NCI-H748 treated with DMSO at 0.1 percent for 48 hours (cell line): ENCODE measurements at regions not wholly inside any gene's neighbourhood (a gene's known extent, or its start where the extent isn't known, plus 50 kb on each side); places are given as distances from the start of the nearest gene placed in this dataset.
A peak's percentile ranks its signal among the peaks of the same experiment; 100 is the strongest.
"Not testable (repeated sequence)": the region's sequence is repeated elsewhere in the genome, so short reads cannot be mapped to it uniquely, and the experiment has no call there.

Experiments
- DNase-seq: peaks from one replicate; lab custom pipeline; 2025; lab: John Stamatoyannopoulos, UW

DNA sequence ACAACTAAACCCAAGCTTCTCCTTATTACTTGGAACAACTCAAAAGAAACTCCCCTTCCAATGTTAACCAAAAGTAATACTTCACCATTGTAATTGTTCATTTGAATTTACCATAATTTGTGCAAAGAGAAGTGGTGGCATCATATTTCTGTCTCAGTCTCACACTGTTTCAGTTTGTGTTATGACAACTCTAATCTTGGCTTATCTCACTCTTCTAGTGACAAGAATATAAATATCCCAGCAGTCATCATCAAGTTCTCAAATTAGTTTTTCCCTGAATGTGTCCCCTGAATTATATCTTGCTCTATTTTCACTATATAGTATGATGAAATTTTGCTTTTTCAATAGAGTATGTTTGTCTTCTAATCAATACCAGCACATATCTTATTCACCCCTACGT is 681.4 kb upstream of the PRR20A start:
- DNase-seq, result no peak

DNA sequence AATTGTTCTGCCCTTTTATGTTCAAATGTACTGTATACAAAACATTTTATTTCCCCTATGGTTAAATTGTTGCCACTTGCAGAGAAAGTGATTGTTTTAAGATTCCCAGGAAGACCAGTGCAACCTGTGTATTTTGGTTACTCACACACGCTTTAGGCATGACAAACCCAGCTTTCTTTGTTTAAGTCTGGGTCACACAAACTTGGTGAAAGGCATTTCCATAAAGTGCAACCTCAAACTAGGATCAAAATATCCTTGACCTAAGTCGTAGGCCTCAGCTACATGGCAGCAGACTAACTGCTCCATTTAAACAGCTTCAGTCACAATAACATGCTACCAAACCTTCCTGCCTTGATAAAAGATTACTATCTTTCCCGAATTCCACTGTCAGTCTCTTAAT is 639.0 kb upstream of the PRR20A start:
- no peak for DNase-seq

DNA sequence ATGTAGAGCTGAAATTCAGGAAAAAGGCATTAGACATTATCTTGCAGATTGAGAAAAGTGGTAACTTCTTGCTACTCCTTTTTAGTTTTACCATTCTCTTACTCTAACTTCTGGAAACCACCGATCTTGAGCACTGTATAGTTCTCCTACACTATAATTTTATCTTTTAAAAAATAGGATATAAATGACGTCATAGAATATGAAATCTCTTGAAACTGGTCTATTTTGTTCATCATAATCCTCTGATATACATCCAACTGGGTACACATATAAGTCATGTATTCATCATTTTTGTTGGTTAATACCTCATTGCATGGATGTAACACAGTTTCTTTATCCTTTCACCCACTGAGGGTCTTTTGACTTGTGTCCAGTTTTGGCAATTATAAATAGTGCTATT is 629.9 kb upstream of the PRR20A start:
- DNase-seq, result no peak

DNA sequence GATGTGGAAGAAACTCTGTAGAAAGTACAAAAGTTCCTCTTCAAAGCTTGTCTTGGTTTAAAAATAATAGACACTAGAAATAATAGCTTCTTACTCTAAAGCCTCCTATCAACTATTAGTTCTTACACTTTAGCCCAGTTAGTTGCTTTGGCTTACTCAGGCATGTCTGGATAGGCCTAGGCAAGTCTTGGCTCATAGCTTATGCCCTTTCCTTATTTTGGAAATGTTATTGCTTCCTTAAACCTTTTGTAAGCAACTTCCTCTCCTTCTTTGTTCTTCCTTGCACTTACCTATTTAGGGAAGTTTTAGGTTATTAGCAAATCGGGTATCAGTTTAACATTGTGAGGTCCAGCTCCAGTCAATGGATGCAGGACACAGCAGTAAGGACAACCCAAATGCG is 628.4 kb upstream of the PRR20A start:
- DNase-seq, result not testable (repeated sequence)

DNA sequence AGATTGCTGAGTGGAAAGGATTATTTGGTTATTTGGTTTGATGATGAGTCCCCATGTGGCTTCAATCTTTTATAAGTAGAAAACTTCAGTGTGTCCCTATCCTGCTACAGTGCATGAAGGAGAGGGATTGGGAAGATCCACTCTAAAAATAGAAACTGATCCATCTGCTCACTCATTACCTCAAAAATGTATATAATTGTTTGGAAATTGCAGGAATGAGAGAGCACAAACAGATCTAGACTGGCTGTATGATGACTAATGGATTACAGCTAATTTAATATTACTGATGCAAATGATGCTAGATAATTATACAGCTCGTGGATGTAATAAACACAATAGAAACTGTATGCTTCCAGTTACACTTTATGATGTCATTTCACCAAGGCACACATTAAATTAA is 625.3 kb upstream of the PRR20A start:
- DNase-seq, result no peak

DNA sequence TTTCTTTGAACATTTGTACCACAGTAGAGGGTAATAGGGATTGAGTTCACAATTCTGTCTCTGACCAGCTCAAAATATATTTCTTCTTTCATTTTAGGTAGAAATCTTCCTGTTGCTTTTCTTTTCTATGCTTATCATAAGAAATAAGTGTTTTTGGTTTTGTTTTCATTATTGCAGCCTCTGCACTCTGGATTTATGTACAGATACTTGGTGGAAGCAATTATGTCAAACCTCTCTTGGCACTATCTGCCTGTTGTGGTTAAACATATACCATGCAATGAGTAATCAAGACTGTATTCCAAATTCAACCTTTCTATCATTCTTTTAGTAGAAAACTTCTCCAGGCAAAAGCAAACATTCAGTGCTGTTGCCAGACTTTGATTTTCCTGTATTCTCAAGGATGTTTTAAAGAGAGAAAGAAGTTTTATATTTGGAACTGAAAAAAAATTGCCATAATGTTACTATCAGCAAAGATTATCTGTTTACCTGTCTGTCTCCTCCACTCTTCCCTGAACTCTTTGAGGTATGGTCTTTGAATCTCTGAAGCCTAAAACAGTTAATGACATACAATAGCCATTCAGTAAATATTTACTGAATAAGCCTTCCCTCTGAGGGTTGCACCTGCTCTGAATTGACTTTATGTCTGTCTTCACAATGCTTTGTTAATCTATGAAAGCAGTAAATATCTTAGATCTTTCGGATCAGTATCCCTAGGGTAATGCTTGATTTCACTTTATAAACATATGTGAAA is 612.5 kb upstream of the PRR20A start:
- peak; percentile 97 for DNase-seq

DNA sequence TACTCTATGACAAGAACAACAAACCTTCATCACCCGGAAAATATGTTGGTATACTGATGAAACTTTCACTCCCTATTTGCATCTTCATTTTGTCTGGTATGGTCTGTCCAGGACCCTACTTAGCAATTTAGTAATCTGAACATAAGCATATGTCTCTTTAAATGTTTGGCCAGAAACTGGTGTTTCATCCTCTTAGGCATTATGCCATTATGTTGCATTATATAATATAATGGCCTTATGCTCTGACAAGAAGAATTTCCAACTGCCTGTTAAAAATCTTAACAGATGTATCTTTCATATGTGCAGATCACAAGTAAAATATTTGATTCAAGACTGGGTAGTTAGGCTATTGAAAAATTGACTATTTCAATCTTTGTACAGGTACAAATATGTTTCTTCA is 610.6 kb upstream of the PRR20A start:
- DNase-seq, result no peak

DNA sequence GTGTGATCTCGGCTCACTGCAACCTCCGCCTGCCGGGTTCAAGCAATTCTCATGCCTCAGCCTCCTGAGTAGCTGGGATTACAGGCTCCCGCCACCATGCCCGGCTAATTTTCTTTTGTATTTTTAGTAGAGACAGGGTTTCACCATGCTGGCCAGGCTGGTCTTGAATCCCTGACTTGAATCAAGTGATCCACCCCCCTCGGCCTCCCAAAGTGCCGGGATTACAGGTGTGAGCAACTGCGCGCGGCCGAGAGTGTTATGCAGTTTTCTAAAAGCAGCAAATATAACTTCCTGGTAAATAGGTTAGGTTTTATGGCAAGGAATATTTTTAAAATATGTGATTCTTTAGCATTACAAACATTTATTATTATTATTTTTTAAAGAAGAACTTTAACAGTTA is 592.8 kb upstream of the PRR20A start:
- DNase-seq, result not testable (repeated sequence)

DNA sequence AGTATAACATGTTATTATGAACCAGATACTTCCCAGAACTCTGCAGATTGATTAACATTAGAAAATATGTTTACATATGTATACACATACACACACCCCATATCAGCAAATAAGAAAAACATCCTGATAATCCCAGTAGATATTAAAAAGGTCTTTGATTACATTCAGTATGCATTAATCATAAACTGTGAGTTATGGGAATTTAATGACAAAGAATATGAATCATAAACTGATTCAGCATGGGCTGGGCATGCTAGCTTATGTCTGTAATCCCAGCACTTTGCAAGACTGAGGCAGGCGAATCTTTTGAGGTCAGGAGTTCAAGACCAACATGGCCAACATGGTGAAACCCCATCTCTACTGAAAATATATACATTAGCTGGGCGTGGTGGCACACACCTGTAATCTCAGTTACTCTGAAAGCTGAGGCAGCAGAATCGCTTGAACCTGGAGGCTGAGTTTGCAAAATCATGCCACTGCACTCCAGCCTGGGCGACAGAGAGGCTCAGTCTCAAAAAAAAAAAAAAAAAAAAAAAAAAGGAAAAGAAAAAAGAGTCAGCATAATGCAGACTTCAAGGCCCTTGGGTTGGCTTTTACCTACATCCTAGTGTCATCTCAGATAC is 581.9 kb upstream of the PRR20A start:
- DNase-seq, result no peak

DNA sequence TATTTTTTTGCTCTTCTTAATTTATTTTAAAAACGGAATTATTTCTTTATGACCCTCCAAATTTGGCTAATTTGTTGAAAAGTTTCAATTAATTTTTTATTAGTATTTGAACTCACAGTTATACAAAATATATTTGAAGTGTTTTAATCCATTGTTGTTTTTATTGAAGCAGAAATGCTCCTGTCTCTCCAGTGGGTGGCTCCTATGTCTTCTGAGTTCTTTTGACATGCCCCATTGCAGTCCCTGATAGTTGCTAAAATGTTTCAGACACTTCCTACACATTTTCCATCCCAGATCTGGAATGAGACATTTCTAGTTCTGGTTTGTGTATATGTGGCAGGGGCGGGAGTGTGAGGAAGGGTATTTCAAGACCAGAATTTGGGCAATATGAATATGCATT is 579.4 kb upstream of the PRR20A start:
- DNase-seq, result peak; percentile 20

DNA sequence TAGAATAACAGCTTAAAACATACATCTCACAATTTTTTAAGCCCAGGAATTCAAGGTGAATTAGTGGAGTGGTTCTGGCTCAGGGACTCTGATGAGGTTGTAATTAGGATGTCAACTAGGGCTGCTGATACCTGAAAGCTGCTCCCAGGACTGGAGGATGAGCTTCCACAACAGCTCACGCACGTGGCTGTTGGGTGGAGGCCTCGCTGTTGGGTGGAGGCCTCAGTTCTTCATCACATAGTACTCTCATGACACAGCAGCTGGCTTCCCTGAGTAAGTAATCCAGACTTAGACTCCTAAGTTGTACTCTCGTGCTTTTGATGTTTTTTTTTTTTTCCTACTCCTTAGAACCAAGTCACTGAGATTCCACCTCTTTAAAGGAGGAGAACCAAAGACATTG is 577.1 kb upstream of the PRR20A start:
- no peak for DNase-seq

DNA sequence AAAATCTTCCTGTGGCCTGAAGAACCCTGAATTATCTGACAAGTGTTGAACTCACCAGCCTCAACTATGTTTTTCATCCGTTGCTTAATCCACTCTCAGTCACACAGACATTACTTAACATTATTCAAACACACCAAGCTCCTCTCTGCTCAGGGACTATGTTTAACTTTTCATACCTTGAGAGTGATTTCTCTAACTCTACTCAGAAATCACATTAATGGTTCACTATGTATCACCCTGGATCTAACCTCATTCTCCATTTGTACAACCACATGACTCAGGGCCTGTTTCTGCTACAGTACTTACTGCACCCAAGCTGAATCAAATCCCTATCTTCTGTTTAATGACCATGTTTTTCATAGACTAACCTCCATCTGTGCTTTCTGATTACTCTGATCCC is 553.7 kb upstream of the PRR20A start:
- DNase-seq, result no peak

DNA sequence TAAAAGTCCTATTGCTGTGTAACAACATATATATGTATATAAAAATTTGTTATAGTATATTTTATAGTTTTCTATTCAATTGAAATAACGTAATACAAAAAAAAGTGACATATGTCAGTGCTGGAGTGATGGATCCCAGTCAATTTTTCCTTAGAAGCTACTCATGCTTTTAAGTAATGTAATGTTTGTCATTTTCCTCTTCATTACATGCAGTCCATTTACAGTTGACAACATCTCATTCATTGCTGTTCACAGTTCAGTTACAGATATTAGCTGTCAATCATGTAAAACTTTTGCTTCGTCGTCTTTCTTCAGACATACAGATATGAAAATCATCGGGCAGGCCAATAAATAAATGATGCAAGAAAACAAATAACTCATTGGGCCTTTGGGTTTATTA is 525.1 kb upstream of the PRR20A start:
- DNase-seq, result no peak

DNA sequence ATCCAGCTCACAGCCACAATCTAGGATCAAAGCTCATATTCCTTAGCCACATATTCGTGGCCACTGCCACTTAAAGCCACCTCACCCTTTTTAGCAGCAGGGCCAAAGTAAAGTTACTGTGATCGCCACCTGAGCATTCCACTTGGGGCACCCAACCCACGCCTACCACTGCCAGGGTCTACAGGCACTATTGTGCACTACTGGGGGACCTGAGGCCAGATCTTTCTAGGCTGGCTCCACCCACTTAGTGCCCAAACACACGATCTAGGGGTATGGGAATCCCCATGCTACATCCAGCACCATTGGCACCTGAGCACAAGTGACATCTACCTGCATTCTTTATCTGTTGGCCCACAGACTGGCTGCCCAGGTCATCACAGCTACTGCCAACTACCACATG is 517.9 kb upstream of the PRR20A start:
- DNase-seq, result no peak

DNA sequence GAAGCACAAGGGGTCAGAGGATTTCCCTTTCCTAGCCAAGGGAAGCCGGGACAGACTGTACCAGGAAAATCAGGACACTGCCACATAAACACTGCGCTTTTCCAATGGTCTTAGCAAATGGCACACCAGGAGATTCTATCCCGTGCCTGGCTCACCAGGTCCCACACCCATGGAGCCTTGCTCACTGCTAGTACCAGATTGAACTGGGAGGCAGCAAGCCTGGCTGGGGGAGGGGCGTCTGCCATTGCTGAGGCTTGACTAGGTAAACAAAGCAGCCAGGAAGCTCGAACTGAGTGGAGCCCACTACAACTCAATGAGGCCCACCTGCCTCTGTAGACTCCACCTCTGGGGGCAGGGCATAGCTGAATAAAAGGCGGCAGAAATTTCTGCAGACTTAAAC is 511.8 kb upstream of the PRR20A start:
- not testable (repeated sequence) for DNase-seq

DNA sequence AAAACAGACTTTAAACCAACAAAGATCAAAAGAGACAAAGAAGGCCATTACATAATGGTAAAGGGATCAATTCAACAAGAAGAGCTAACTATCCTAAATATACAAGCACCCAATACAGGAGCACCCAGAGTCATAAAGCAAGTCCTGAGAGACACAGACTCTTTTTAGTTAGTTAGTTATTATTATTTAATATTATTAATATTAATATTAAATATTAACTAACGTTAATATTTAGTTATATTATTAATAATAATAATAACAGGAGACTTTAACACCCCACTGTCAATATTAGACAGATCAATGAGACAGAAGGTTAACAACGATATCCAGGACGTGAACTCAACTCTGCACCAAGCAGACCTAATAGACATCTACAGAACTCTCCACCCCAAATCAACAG is 509.7 kb upstream of the PRR20A start:
- not testable (repeated sequence) for DNase-seq

DNA sequence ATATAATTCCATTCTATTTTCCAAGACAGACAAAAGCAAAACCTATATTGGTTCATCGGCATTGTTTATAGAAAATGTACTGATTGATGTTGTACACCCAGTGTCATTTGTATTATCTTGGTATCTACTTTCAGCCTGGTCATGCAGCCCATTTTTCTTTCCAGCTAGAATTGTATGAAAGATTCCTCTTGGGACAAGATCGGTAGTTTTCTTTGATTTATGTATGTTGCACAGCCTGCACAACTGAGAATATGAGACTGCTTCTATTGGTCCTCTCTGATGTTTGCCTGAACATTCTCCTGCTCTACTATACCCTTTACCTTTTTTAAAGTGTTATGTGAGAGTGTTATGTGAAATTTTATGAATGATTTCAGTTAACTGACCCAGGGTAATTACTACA is 487.7 kb upstream of the PRR20A start:
- DNase-seq, result no peak

DNA sequence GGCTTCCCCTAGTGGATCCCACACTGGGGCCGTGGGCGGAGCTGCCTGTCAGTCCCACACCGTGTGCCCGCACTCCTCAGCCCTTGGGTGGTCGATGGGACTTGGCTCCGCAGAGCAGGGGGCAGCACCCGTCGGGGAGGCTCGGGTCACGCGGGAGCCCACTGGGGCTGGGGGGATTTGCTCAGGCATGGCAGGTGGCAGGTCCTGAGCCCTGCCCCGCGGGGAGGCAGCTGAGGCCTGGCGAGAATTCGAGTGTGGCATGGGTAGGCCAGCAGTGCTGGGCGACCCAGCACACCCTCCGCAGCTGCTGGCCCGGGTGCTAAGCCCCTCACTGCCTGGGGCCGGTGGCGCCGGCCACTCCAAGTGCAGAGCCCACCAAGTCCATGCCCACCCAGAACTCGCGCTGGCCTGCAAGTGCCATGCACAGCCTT is 481.7 kb upstream of the PRR20A start:
- no peak for DNase-seq

DNA sequence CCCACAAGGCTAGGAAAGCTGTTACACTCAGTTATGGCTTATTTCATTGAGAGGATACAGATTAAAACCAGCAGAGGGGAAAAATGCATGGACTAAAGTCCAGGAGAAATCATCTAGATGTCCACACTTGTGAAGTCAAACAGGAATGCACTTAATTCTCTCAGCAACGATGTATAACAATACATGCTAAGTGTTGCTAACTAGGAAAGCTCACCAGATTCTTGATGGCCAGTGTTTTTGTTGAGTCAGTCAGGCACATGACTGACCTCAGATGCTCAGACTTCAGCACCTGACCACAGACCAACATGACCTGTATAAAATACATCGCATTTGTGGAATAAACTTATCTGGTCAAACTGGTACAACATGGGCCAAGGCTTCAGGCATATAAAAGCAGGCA is 470.2 kb upstream of the PRR20A start:
- DNase-seq, result no peak

DNA sequence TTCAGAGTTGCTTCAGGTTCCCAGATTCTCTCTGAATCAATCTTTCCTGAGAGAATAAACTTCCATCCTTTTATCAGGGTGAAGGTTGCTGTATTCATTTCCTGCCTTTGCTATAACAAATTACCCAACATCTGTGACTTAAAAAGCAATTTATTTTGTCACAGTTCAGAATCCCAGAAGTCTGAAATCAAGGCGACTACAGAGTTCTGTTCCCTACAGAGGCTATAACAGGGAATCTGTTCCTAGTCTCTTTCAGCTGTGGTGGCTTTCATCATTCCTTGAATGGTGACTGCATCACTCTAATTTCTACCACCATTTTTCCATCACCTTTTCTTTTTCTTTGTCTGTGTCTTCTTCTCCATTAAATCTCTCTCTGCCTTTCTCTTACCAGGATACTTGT is 459.3 kb upstream of the PRR20A start:
- DNase-seq, result no peak

DNA sequence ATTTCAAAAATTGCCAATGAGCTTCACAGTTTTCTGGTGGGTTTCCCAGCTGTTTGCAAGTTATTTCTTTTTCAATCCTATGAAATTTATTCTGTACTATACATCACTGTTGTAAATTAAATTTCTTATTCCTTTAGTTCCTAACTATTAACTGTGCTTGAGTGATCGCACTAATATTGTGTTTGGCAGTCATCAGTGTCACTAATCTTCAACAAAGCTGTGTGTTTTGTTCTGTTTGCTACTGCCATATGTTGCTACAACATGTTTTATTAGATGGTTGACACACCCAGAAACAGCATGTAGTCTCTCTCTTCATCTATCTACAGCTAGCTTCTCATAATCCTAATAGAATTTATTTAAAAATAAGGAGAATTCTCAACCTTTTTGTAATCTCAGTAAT is 453.6 kb upstream of the PRR20A start:
- DNase-seq, result peak; percentile 68

DNA sequence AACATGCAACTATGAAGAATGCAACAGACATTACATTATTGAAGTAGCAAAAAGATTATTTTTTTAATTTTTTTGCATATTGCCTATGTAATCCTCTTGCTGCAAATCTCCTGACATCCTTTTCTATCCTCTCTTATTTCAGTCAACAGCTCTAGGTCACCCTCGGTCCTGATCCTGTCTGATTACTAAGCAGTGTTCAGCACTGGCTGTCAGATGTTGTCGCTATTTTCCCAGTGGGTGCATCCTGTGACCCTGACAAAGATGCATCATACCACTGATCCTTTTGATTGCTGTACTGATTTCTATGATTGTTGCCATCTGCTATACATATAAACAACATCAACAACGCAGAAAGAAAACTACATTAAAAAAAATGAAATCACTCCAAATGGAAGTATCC is 443.7 kb upstream of the PRR20A start:
- no peak for DNase-seq

DNA sequence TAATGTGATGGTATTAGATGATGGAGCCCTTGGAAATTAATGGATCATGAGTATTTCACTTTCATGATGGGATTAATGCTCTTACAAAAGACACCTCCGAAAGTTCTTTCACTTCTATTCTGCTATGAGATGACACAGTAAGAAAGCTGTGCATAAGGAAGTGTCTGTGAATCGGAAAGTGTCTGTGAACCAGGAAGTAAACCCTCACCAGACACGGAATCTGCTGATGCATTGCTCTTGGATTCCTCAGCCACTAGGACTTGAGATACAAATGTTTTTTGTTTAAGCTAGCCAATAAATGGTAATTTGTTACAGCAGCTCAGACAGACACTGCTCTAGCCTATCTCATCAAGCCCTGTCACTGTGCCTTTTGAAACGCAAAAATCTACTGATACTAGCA is 440.4 kb upstream of the PRR20A start:
- DNase-seq, result no peak

DNA sequence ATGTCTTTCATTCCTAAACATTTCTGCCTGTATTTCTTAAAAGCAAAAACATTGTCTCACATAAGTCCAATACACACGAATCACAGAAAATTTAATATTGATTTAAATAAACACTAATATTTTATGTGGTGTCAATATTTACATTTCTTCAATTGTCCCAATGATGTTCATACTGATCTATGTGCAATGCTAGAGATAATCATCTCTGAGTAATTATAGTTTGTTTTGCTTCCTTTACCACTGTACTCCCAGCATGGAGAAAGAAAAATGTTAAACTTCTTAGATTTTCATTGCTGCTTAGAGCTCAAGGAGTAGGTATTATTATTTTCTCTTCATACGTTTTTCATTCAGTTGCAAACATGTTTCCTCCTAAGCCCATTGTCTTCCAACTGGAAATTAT is 434.2 kb upstream of the PRR20A start:
- DNase-seq, result peak; percentile 25
